Gastrocnemius medialis (tissue), 4 donors: ENCODE measurements at regions not wholly inside any gene's neighbourhood (a gene's known extent, or its start where the extent isn't known, plus 50 kb on each side); places are given as distances from the start of the nearest gene placed in this dataset.
"Not testable (repeated sequence)": the region's sequence is repeated elsewhere in the genome, so short reads cannot be mapped to it uniquely, and the experiment has no call there.

Experiments
- ATAC-seq, 2 donors: fragments of 150-250 bp; one replicate each; pipeline ENCODE4 v1.9.1; 2016
- DNase-seq, 2 donors: peaks; one replicate each; pipeline ENCODE4 v3.0.0-alpha.2; 2019
- H3K27ac ChIP-seq, 4 donors: fragments of 200-600 bp; sonication (generic); 1 replicate in 1 of 4; 2 replicates in 3 of 4; pipeline ENCODE4 v1.5.1; 2016 to 2018; ENCODE audit warnings: mild to moderate bottlenecking in 2 of 4, moderate library complexity in 1 of 4
- H3K27me3 ChIP-seq, 3 donors: fragments of 200-600 bp; sonication (generic) in 2 of 3; 1 replicate in 1 of 3; 2 replicates in 2 of 3; pipeline versions ENCODE4 v1.5.1 to v1.6.0; 2016 to 2019; ENCODE audit warnings: mild to moderate bottlenecking in 1 of 3, moderate library complexity in 1 of 3
- H3K36me3 ChIP-seq, 2 donors: fragments of 200-600 bp; sonication (generic) in 1 of 2; one replicate each; pipeline ENCODE4 v1.5.1; 2017 to 2018
- H3K4me1 ChIP-seq, 2 donors: fragments of 200-600 bp; sonication (generic) in 1 of 2; one replicate each; pipeline ENCODE4 v1.5.1; 2016 to 2017; ENCODE audit warnings: mild to moderate bottlenecking in 2 of 2
- H3K4me3 ChIP-seq, 4 donors: fragments of 200-600 bp; sonication (generic) in 3 of 4; 1 replicate in 1 of 4; 2 replicates in 3 of 4; pipeline ENCODE4 v1.5.1; 2016 to 2019; ENCODE audit warnings: mild to moderate bottlenecking in 2 of 4
- H3K9me3 ChIP-seq, 3 donors: fragments of 200-600 bp; sonication (generic) in 2 of 3; 1 replicate in 1 of 3; 2 replicates in 2 of 3; pipeline ENCODE4 v1.5.1; 2016 to 2019
- CTCF ChIP-seq, 5 experiments: fragments of 450-650 bp in 3 of 5; fragments of 200-600 bp in 2 of 5; sonication (generic) in 2 of 5; IDR thresholded peaks in 4 of 5; conservative IDR thresholded peaks in 1 of 5; 1 replicate in 4 of 5; 2 replicates in 1 of 5; pipeline ENCODE4 v1.5.1; 2016 to 2019; ENCODE audit warnings: antibody characterized with exemption in 5 of 5, mild to moderate bottlenecking in 3 of 5, moderate library complexity in 3 of 5
- POLR2A ChIP-seq, 2 donors: fragments of 450-650 bp; IDR thresholded peaks; one replicate each; pipeline ENCODE4 v1.6.1; 2017; ENCODE audit warnings: antibody characterized with exemption in 2 of 2, mild to moderate bottlenecking in 2 of 2, moderate library complexity in 2 of 2
- in situ Hi-C, 4 donors: fragments of 200-750 bp; cut with MboI; loops; one replicate each; pipeline versions ENCODE4 v1.15.0 to v1.8.0; 2017; ENCODE audit warnings: low sequenced_read_pairs in 4 of 4
- intact Hi-C: fragments of 100-400 bp; cut with DNase I; formaldehyde crosslinking; loops from one replicate; pipeline ENCODE4 v1.15.1; 2023; ENCODE audit warnings: low total_unique reads

DNA sequence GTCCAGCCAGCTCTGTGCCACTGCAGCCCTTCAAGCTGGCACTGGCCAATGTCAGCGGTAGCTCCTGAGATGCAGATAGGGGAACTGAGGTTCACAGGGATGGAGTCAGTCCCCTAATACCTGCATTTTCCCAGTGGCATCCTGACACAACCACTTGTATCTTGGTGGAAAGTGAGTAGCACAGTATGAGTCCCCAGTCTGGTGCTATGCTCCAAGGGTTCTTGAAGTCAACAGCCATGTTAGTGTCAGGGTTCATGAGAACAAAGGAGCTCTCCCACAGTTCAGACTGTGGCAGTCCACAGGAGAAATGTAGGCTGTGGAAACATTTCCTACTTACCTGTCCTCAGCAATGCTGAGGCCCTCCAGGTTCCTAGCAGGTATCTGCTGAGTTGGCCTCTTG, 115.5 kb downstream of the ZNF736 start:
- Histone ChIP-seq H3K27me3 (no peaks in the 10 kb centered on the region), H3K4me1 (no peaks in the 10 kb centered on the region), H3K27ac (no peak overlapping the region), H3K36me3 (no peaks in the 10 kb centered on the region), H3K9me3 (no peaks in the 10 kb centered on the region), H3K4me3 (no peak overlapping the region)
- no peak for ATAC-seq
- in situ Hi-C loops, result no loop called here
- DNase-seq, result no peak
- intact Hi-C loops, result no loop called here
- no peak for TF ChIP-seq POLR2A (IDR thresholded peaks at IDR 0.05)
- no peak for TF ChIP-seq CTCF (IDR thresholded peaks at IDR 0.05 in 4 of 5, conservative IDR thresholded peaks at IDR 0.05 in 1 of 5)

DNA sequence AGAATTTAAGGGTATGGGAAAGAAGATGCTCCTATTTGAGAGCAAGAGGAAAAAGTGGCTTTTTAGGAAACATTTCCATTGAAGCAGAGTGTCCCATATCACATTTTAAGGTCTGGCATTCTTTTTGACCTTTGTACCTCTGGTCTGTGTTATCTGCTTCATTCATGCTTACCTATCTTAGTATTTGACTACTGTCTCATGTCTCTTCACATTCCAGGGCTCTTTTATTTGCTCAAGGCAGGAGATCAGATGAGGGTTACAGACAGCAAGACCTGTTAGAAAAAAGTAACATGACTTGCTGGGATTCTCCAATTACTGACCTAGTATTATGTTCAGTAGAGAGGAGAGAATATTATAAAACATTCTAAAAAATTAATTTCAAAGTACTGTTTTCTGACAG, 111.7 kb downstream of the ZNF736 start:
- ATAC-seq, H3K36me3 ChIP-seq, H3K4me3 ChIP-seq, H3K27me3 ChIP-seq, in situ Hi-C loops, H3K9me3 ChIP-seq, intact Hi-C loops, H3K4me1 ChIP-seq, H3K27ac ChIP-seq, DNase-seq: not testable (repeated sequence)

GRCh38 chr7:64407148-64407547, 93.4 kb downstream of the ZNF736 start:
- no peaks in the 10 kb centered on the region for H3K4me1 ChIP-seq
- TF ChIP-seq CTCF (IDR thresholded peaks at IDR 0.05 in 4 of 5, conservative IDR thresholded peaks at IDR 0.05 in 1 of 5), result no peak
- TF ChIP-seq POLR2A (IDR thresholded peaks at IDR 0.05), result no peak
- in situ Hi-C loops (no loop called here), intact Hi-C loops (no loop called here)
- no peak for DNase-seq
- no peaks in the 10 kb centered on the region for H3K9me3 ChIP-seq
- no peaks in the 10 kb centered on the region for H3K36me3 ChIP-seq
- no peak for ATAC-seq
- H3K27me3 ChIP-seq, result no peaks in the 10 kb centered on the region
- no peak overlapping the region for H3K27ac ChIP-seq
- H3K4me3 ChIP-seq, result no peak overlapping the region
